H9 (cell line): ENCODE measurements at regions not wholly inside any gene's neighbourhood (a gene's known extent, or its start where the extent isn't known, plus 50 kb on each side); places are given as distances from the start of the nearest gene placed in this dataset.

ENCODE experiments used
- DNase-seq: peaks from one replicate; pipeline ENCODE4 v3.0.0-alpha.2; 2017
- H2AFZ ChIP-seq: one replicate; pipeline ENCODE4 v1.6.1; 2013; ENCODE audit warnings: mild to moderate bottlenecking, low read length, control low read depth, moderate library complexity
- H2AK5ac ChIP-seq: 2 replicates; pipeline ENCODE4 v1.6.1; 2013; ENCODE audit warnings: low read length, control low read depth, mixed read lengths; ENCODE audit not compliant: insufficient read length
- H2BK120ac ChIP-seq: one replicate; pipeline ENCODE4 v1.6.1; 2013; ENCODE audit warnings: low read depth, mild to moderate bottlenecking, low read length, control low read depth, inconsistent platforms; ENCODE audit not compliant: poor library complexity, severe bottlenecking
- H2BK12ac ChIP-seq: 2 replicates; pipeline ENCODE4 v1.6.1; 2013; ENCODE audit warnings: low read length, control low read depth, mixed read lengths, low read depth; ENCODE audit not compliant: insufficient read length
- H2BK15ac ChIP-seq: 2 replicates; pipeline ENCODE4 v1.6.1; 2013; ENCODE audit warnings: low read depth, low read length, control low read depth
- H2BK20ac ChIP-seq: one replicate; pipeline ENCODE4 v1.6.1; 2013; ENCODE audit warnings: low read depth, mild to moderate bottlenecking, low read length, control low read depth, inconsistent platforms; ENCODE audit not compliant: poor library complexity, severe bottlenecking
- H2BK5ac ChIP-seq: 2 replicates; pipeline ENCODE4 v1.6.1; 2013; ENCODE audit warnings: low read length, control low read depth, mixed read lengths; ENCODE audit not compliant: insufficient read length
- H3K14ac ChIP-seq: 2 replicates; pipeline ENCODE4 v1.6.1; 2013; ENCODE audit warnings: low read length, control low read depth; ENCODE audit not compliant: insufficient read depth
- H3K18ac ChIP-seq: 2 replicates; pipeline ENCODE4 v1.6.1; 2013; ENCODE audit warnings: low read depth, mild to moderate bottlenecking, mixed read lengths, low read length, control low read depth; ENCODE audit not compliant: insufficient read length
- H3K23ac ChIP-seq: 2 replicates; pipeline ENCODE4 v1.6.1; 2013; ENCODE audit warnings: low read length, control low read depth, mixed read lengths, low read depth; ENCODE audit not compliant: insufficient read length
- H3K23me2 ChIP-seq: 2 replicates; pipeline ENCODE4 v1.6.1; 2013; ENCODE audit warnings: low read depth, mild to moderate bottlenecking, mixed read lengths, low read length, control low read depth; ENCODE audit not compliant: insufficient read length, poor library complexity, severe bottlenecking
- H3K27ac ChIP-seq: 2 replicates; pipeline ENCODE4 v1.5.1; 2013; ENCODE audit warnings: low read length, control low read depth, mixed read lengths, low read depth; ENCODE audit not compliant: insufficient read length
- H3K27me3 ChIP-seq: 2 replicates; pipeline ENCODE4 v1.6.1; 2013; ENCODE audit warnings: low read length, control low read depth, inconsistent platforms; ENCODE audit not compliant: insufficient read depth
- H3K4ac ChIP-seq: 2 replicates; pipeline ENCODE4 v1.6.1; 2013; ENCODE audit warnings: low read depth, mild to moderate bottlenecking, control low read depth, inconsistent platforms, low read length, moderate library complexity
- H3K4me1 ChIP-seq: 2 replicates; pipeline ENCODE4 v1.6.1; 2013; ENCODE audit warnings: low read length, control low read depth, inconsistent platforms; ENCODE audit not compliant: insufficient read depth
- H3K4me2 ChIP-seq: 2 replicates; pipeline ENCODE4 v1.6.1; 2013; ENCODE audit warnings: low read length, control low read depth, mixed read lengths; ENCODE audit not compliant: insufficient read length, insufficient read depth
- H3K56ac ChIP-seq: 2 replicates; pipeline ENCODE4 v1.6.1; 2013; ENCODE audit warnings: low read depth, mild to moderate bottlenecking, mixed read lengths, low read length, control low read depth; ENCODE audit not compliant: insufficient read length
- H3K79me1 ChIP-seq: 2 replicates; pipeline ENCODE4 v1.6.1; 2013; ENCODE audit warnings: low read depth, mild to moderate bottlenecking, moderate library complexity, low read length, control low read depth, inconsistent platforms; ENCODE audit not compliant: insufficient read depth, poor library complexity, severe bottlenecking
- H3K79me2 ChIP-seq: 2 replicates; pipeline ENCODE4 v1.6.1; 2013; ENCODE audit warnings: low read length, control low read depth, inconsistent platforms; ENCODE audit not compliant: insufficient read depth
- H3K9ac ChIP-seq: 2 replicates; pipeline ENCODE4 v1.6.1; 2013; ENCODE audit warnings: low read length, control low read depth, mixed read lengths; ENCODE audit not compliant: insufficient read length; ENCODE audit errors: extremely low read depth
- H3K9me3 ChIP-seq: one replicate; pipeline ENCODE4 v1.6.1; 2013; ENCODE audit warnings: low read depth, low read length, inconsistent platforms; ENCODE audit not compliant: control insufficient read depth
- H3T11ph ChIP-seq: one replicate; pipeline ENCODE4 v1.6.1; 2013; ENCODE audit warnings: mild to moderate bottlenecking, low read length, control low read depth, inconsistent platforms
- H4K20me1 ChIP-seq: one replicate; pipeline ENCODE4 v1.6.1; 2013; ENCODE audit not compliant: control insufficient read depth, insufficient read length, insufficient read depth
- H4K5ac ChIP-seq: 2 replicates; pipeline ENCODE4 v1.6.1; 2013; ENCODE audit warnings: low read depth, mild to moderate bottlenecking, mixed read lengths, low read length, control low read depth; ENCODE audit not compliant: insufficient read length
- H4K8ac ChIP-seq: replicated peaks from 2 replicates; pipeline ENCODE4 v1.6.1; 2013; ENCODE audit warnings: low read length, control low read depth, mixed read lengths, low read depth; ENCODE audit not compliant: insufficient read length
- H4K91ac ChIP-seq: 2 replicates; pipeline ENCODE4 v1.6.1; 2013; ENCODE audit warnings: low read depth, mild to moderate bottlenecking, moderate library complexity, mixed read lengths, low read length, control low read depth; ENCODE audit not compliant: insufficient read length
- H3K27ac Mint-ChIP-seq, 3 experiments: 2 replicates in 2 of 3; 3 replicates in 1 of 3; pipeline ENCODE4 v1.8.0; 2020 to 2021; ENCODE audit warnings: mixed read lengths in 3 of 3, mild to moderate bottlenecking in 1 of 3, moderate library complexity in 1 of 3
- H3K27me3 Mint-ChIP-seq: 2 replicates; pipeline ENCODE4 v1.8.0; 2021; ENCODE audit warnings: low read depth, mild to moderate bottlenecking, moderate library complexity, mixed read lengths
- H3K36me3 Mint-ChIP-seq, 3 experiments: 2 replicates in 2 of 3; 3 replicates in 1 of 3; pipeline ENCODE4 v1.8.0; 2020 to 2021; ENCODE audit warnings: low read depth in 3 of 3, mixed read lengths in 3 of 3; ENCODE audit not compliant: insufficient read depth in 1 of 3
- H3K4me1 Mint-ChIP-seq, 2 experiments: 2 replicates each; pipeline ENCODE4 v1.8.0; 2020; ENCODE audit warnings: mixed read lengths in 2 of 2
- H3K4me3 Mint-ChIP-seq, 2 experiments: 2 replicates in 1 of 2; 3 replicates in 1 of 2; pipeline ENCODE4 v1.8.0; 2020 to 2021; ENCODE audit warnings: mild to moderate bottlenecking in 2 of 2, mixed read lengths in 2 of 2, moderate library complexity in 1 of 2
- H3K9me3 Mint-ChIP-seq, 2 experiments: 2 replicates in 1 of 2; 3 replicates in 1 of 2; pipeline ENCODE4 v1.8.0; 2020; ENCODE audit warnings: mild to moderate bottlenecking in 2 of 2, mixed read lengths in 2 of 2, moderate library complexity in 1 of 2
- CTCF ChIP-seq: fragments of 200-600 bp; sonication (generic); conservative IDR thresholded peaks from 3 replicates; pipeline ENCODE4 v1.8.0; 2021; ENCODE audit warnings: antibody characterized with exemption, mild to moderate bottlenecking

GRCh38 chr13:90477216-90477615 lies 870.3 kb upstream of the MIR17HG start:
- no peak for TF ChIP-seq CTCF
- H2BK20ac ChIP-seq, result no peak overlapping the region
- no peaks in the 10 kb centered on the region for H3K23me2 ChIP-seq
- H3K79me1 ChIP-seq, result no peaks in the 10 kb centered on the region
- no peak overlapping the region for H2BK12ac ChIP-seq
- no peak for DNase-seq
- Mint-ChIP-seq H3K4me3 (no peak overlapping the region), H3K36me3 (no peaks in the 10 kb centered on the region; a peak in 1 of 7 replicates), H3K9me3 (peaks cover 0 to 12% of the 10 kb centered on the region in 2 experiments; a peak in 3 of 5 replicates), H3K4me1 (no peaks in the 10 kb centered on the region), H3K27ac (no peak overlapping the region), H3K27me3 (no peaks in the 10 kb centered on the region)
- H3K14ac ChIP-seq, result no peak overlapping the region
- no peak overlapping the region for H3K56ac ChIP-seq
- no peak overlapping the region for H2AFZ ChIP-seq
- H4K8ac ChIP-seq, result no peak overlapping the region
- H3K4me1 ChIP-seq, result no peaks in the 10 kb centered on the region
- no peak overlapping the region for H4K91ac ChIP-seq
- H4K20me1 ChIP-seq, result no peaks in the 10 kb centered on the region
- no peak overlapping the region for H3K27ac ChIP-seq
- H2BK120ac ChIP-seq, result no peak overlapping the region
- H3T11ph ChIP-seq, result no peak overlapping the region
- H3K27me3 ChIP-seq, result no peaks in the 10 kb centered on the region
- no peak overlapping the region for H2BK5ac ChIP-seq
- no peak overlapping the region for H2BK15ac ChIP-seq
- no peaks in the 10 kb centered on the region for H3K9me3 ChIP-seq
- H3K9ac ChIP-seq, result no peak overlapping the region
- H3K79me2 ChIP-seq, result no peaks in the 10 kb centered on the region
- no peak overlapping the region for H4K5ac ChIP-seq
- no peak overlapping the region for H3K18ac ChIP-seq
- no peak overlapping the region for H3K4me2 ChIP-seq
- H2AK5ac ChIP-seq, result no peak overlapping the region
- no peak overlapping the region for H3K4ac ChIP-seq
- H3K23ac ChIP-seq, result no peak overlapping the region
